ENCODE measurements at regions not wholly inside any gene's neighbourhood (a gene's known extent, or its start where the extent isn't known, plus 50 kb on each side); places are given as distances from the start of the nearest gene placed in this dataset.

GRCh38 chr6:163834226-163834970, 419.9 kb downstream of the QKI start:
- H3K4me3 ChIP-seq (ENCODE audit: low read depth, low read length), result no peak overlapping the region
- TF ChIP-seq, protein P1, sequence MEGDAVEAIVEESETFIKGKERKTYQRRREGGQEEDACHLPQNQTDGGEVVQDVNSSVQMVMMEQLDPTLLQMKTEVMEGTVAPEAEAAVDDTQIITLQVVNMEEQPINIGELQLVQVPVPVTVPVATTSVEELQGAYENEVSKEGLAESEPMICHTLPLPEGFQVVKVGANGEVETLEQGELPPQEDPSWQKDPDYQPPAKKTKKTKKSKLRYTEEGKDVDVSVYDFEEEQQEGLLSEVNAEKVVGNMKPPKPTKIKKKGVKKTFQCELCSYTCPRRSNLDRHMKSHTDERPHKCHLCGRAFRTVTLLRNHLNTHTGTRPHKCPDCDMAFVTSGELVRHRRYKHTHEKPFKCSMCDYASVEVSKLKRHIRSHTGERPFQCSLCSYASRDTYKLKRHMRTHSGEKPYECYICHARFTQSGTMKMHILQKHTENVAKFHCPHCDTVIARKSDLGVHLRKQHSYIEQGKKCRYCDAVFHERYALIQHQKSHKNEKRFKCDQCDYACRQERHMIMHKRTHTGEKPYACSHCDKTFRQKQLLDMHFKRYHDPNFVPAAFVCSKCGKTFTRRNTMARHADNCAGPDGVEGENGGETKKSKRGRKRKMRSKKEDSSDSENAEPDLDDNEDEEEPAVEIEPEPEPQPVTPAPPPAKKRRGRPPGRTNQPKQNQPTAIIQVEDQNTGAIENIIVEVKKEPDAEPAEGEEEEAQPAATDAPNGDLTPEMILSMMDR (IDR thresholded peaks at IDR 0.05; ENCODE audit: insufficient read depth, low read depth, low read length, missing control alignments), result no peak
- no peak for DNase-seq (ENCODE audit: low read depth)

DNA sequence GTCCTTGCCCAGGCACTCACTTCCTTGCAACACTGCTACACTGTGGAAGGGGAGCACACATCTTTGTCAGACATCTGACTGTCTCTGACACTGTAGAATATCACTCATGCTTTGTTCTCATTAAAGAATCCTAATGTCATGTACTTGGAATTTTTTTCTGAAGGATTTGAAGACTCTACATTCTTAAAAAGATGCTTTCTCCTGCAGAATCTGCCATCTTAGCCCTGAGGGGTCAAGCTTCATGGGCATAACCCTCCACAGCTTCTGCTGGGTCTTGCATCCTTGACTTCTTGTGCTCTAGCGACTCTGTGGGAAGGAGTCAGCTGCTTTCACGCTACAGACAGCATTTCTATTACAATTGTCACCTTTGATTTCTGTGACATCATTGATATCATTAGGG, 417.2 kb downstream of the QKI start:
- TF ChIP-seq, protein P1 (IDR thresholded peaks at IDR 0.05; ENCODE audit: insufficient read depth, low read depth, low read length, missing control alignments), result no peak
- H3K4me3 ChIP-seq (ENCODE audit: low read depth, low read length), result no peak overlapping the region
- DNase-seq (ENCODE audit: low read depth), result no peak

DNA sequence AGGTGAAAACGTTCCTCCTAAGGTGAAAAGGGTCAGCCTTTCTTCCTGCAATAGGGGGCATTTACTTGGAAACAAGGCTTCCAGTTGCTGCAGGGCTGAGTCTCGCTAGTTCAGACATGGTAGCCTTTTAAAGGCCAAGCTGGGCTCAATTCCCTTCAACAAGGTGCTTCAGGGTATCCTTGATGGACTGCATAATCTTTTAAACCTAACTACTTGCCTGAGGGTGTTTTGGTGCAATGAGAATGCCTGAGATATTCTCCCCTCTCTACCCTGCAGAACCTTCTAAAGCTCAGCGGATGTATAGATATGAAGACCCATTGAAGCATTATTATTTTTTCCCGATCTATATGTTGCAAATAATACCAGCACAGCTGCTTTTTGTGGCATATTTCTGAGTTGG, 416.1 kb downstream of the QKI start:
- TF ChIP-seq, protein P1 (IDR thresholded peaks at IDR 0.05; ENCODE audit: insufficient read depth, low read depth, low read length, missing control alignments), result no peak
- DNase-seq (ENCODE audit: low read depth), result no peak
- no peak overlapping the region for H3K4me3 ChIP-seq (ENCODE audit: low read depth, low read length)

GRCh38 chr6:163828038-163828795, 413.7 kb downstream of the QKI start:
- TF ChIP-seq, protein P1 (IDR thresholded peaks at IDR 0.05; ENCODE audit: insufficient read depth, low read depth, low read length, missing control alignments), result no peak
- no peak for DNase-seq (ENCODE audit: low read depth)
- H3K4me3 ChIP-seq (ENCODE audit: low read depth, low read length), result no peak overlapping the region

- TF ChIP-seq, protein P1 (IDR thresholded peaks at IDR 0.05; ENCODE audit: insufficient read depth, low read depth, low read length, missing control alignments), result no peak
- DNase-seq (ENCODE audit: low read depth), result no peak
- no peak overlapping the region for H3K4me3 ChIP-seq (ENCODE audit: low read depth, low read length)
Measured at GRCh38 chr6:163827143-163827542, 412.6 kb downstream of the QKI start.

GRCh38 chr6:163826629-163827028, 412.1 kb downstream of the QKI start:
- no peak for DNase-seq (ENCODE audit: low read depth)

More at GRCh38 chr6:163826629-163827028, 412.1 kb downstream of the QKI start:
- TF ChIP-seq, protein P1 (IDR thresholded peaks at IDR 0.05; ENCODE audit: insufficient read depth, low read depth, low read length, missing control alignments), result no peak
- H3K4me3 ChIP-seq (ENCODE audit: low read depth, low read length), result no peak overlapping the region
